ENCODE measurements at regions not wholly inside any gene's neighbourhood (a gene's known extent, or its start where the extent isn't known, plus 50 kb on each side); places are given as distances from the start of the nearest gene placed in this dataset.

DNA sequence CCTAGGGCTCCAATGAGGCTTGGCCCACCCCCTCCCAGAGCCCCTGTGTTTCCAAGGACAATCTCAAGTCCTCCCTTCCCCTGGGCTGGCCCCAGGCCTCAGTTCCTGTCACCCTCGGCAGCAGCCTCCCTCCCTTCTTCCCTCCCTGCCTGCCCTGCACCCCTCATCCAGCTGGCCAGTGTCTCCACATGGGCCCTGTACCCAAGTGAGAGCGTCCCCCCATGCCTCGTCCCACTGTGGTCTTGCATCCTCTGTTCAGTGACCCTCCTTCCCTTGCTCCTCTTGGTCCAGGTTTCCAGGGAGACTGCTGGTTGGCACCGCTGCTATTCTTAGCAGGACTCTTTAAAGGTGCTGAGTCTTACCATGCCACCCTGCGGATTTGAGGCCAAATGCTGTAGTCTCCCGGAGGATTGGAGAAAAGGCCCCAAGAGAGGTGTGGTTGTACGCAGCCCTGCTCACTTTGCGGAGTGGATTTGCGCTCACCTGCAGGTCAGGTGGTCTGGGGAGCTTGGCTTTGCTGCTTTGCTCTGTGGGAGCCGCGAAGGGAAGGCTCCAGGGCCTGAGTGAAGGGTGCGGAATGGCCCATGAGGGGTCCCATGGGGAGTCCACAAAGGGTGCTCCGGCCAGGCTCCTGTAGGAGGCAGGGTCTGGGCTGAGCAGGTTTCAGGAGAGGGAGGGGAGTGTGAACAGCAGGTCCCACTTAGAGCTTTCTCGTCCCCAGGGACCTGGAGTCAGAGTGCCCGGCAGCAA, 519.2 kb downstream of the TCERG1L start:
- Mint-ChIP-seq H3K4me1 (no peaks in the 10 kb centered on the region), H3K27me3 (no peaks in the 10 kb centered on the region), H3K27ac (no peak overlapping the region), H3K36me3 (no peaks in the 10 kb centered on the region), H3K9me3 (peaks cover 9% of the 10 kb centered on the region), H3K4me3 (no peak overlapping the region)
- DNase-seq = no peak
- CTCF ChIA-PET = no interaction called here

GRCh38 chr10:130795819-130796218, 515.7 kb downstream of the TCERG1L start:
- no peaks in the 10 kb centered on the region for H3K4me1 Mint-ChIP-seq
- H3K27me3 Mint-ChIP-seq = no peaks in the 10 kb centered on the region
- CTCF ChIA-PET = no interaction called here
- no peaks in the 10 kb centered on the region for H3K36me3 Mint-ChIP-seq
- no peak overlapping the region for H3K4me3 Mint-ChIP-seq
- DNase-seq = no peak
- no peak overlapping the region for H3K27ac Mint-ChIP-seq
- H3K9me3 Mint-ChIP-seq = peaks cover 9% of the 10 kb centered on the region

DNA sequence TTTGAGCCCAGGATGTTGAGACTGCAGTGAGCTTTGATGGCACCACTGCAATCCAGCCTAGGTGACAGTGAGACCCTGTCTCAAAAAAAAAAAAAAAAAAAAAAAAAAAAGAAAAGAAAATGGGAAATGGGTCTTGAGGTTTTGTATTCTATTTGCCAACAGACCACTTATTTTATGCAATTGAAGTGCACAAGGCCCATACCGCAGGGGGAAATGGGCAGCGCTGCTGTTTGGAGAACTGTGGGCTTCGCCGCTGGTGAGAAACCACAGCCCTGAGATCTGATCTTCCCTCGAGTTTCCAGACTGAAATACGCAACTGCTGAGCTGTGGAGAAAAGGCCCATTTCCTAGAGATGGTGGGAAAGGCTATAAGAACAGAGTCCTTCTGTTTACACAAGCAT, 512.0 kb downstream of the TCERG1L start:
- CTCF ChIA-PET = no interaction called here
- Mint-ChIP-seq H3K27me3 (no peaks in the 10 kb centered on the region), H3K9me3 (no peaks in the 10 kb centered on the region), H3K4me3 (no peak overlapping the region), H3K36me3 (no peaks in the 10 kb centered on the region), H3K27ac (no peak overlapping the region), H3K4me1 (no peaks in the 10 kb centered on the region)
- DNase-seq = no peak

GRCh38 chr10:130800281-130800680, 511.2 kb downstream of the TCERG1L start:
- H3K27me3 Mint-ChIP-seq = no peaks in the 10 kb centered on the region
- H3K9me3 Mint-ChIP-seq = no peaks in the 10 kb centered on the region
- CTCF ChIA-PET = no interaction called here
- no peaks in the 10 kb centered on the region for H3K4me1 Mint-ChIP-seq
- H3K36me3 Mint-ChIP-seq = no peaks in the 10 kb centered on the region
- no peak overlapping the region for H3K27ac Mint-ChIP-seq
- DNase-seq = no peak
- H3K4me3 Mint-ChIP-seq = no peak overlapping the region

- no peak overlapping the region for H3K4me3 Mint-ChIP-seq
- H3K27ac Mint-ChIP-seq = no peak overlapping the region
- H3K4me1 Mint-ChIP-seq = no peaks in the 10 kb centered on the region
- no peak for DNase-seq
- H3K27me3 Mint-ChIP-seq = no peaks in the 10 kb centered on the region
- H3K36me3 Mint-ChIP-seq = no peaks in the 10 kb centered on the region
- CTCF ChIA-PET = no interaction called here
- H3K9me3 Mint-ChIP-seq = no peaks in the 10 kb centered on the region
These were observed 510.2 kb downstream of the TCERG1L start for GRCh38 chr10:130801276-130801675.

- H3K27ac Mint-ChIP-seq = no peak overlapping the region
These were observed 509.7 kb downstream of the TCERG1L start for GRCh38 chr10:130801784-130802183.

DNA sequence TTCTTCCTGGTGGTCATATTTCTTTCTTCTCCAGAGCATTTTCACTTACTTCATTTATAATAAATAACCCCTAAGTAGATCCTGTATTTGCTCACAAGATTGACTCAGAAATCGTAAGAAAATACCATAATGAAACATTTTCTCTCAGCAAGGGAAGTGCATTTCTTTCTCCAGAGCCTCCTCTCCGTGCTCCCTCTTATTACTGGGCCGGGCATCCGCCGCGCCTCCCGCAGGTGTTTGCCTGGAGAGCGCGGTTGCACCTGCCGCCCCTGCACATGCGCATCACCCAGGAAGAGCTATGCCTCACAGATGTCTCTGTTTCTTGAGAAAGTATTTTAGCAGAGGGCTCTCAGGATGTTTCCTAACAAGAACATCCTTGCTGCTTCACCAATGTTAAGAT, 509.2 kb downstream of the TCERG1L start:
- Mint-ChIP-seq H3K27me3 (no peaks in the 10 kb centered on the region), H3K36me3 (no peaks in the 10 kb centered on the region), H3K27ac (no peak overlapping the region), H3K4me1 (no peaks in the 10 kb centered on the region), H3K4me3 (no peak overlapping the region), H3K9me3 (no peaks in the 10 kb centered on the region)
- DNase-seq = no peak
- CTCF ChIA-PET = no interaction called here

More at GRCh38 chr10:130801784-130802183, 509.7 kb downstream of the TCERG1L start:
- CTCF ChIA-PET = no interaction called here
- DNase-seq = no peak
- H3K9me3 Mint-ChIP-seq = no peaks in the 10 kb centered on the region
- no peaks in the 10 kb centered on the region for H3K36me3 Mint-ChIP-seq
- no peaks in the 10 kb centered on the region for H3K4me1 Mint-ChIP-seq
- no peak overlapping the region for H3K4me3 Mint-ChIP-seq
- H3K27me3 Mint-ChIP-seq = no peaks in the 10 kb centered on the region

DNA sequence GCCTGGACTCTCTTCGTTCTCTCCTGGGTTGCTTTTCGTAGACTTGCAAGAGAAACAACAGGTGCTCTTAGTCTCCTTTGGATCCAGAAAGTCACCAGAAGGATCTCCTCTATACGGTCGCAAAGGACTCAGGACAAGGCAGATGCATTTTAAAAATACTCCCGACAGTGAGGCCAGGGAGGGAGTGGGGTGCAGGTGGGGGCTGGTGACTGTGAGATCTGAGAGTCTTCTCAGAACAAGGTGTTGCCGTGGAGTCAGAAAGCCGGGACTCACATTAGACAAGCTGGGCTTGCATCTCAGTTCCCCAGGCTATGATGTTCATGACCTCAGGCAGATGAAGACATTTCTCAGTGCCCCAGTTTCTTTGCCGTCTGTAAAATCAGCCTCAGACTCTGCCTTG, 507.2 kb downstream of the TCERG1L start:
- DNase-seq = no peak
- Mint-ChIP-seq H3K4me1 (no peaks in the 10 kb centered on the region), H3K4me3 (no peak overlapping the region), H3K27ac (no peak overlapping the region), H3K36me3 (no peaks in the 10 kb centered on the region), H3K9me3 (no peaks in the 10 kb centered on the region), H3K27me3 (no peaks in the 10 kb centered on the region)
- CTCF ChIA-PET = no interaction called here

GRCh38 chr10:130804778-130805634, 506.5 kb downstream of the TCERG1L start:
- DNase-seq = no peak
- Mint-ChIP-seq H3K27ac (no peak overlapping the region), H3K9me3 (no peaks in the 10 kb centered on the region), H3K27me3 (no peaks in the 10 kb centered on the region), H3K4me3 (no peak overlapping the region), H3K4me1 (no peaks in the 10 kb centered on the region), H3K36me3 (no peaks in the 10 kb centered on the region)
- CTCF ChIA-PET = no interaction called here

GRCh38 chr10:130805635-130806030, 505.9 kb downstream of the TCERG1L start:
- H3K4me3 Mint-ChIP-seq = no peak overlapping the region
- H3K9me3 Mint-ChIP-seq = no peaks in the 10 kb centered on the region
- no peak overlapping the region for H3K27ac Mint-ChIP-seq
- H3K4me1 Mint-ChIP-seq = no peaks in the 10 kb centered on the region
- CTCF ChIA-PET = no interaction called here
- no peaks in the 10 kb centered on the region for H3K27me3 Mint-ChIP-seq
- no peaks in the 10 kb centered on the region for H3K36me3 Mint-ChIP-seq
- DNase-seq = no peak

GRCh38 chr10:130806426-130806825, 505.1 kb downstream of the TCERG1L start:
- no peak overlapping the region for H3K4me3 Mint-ChIP-seq
- no peak for DNase-seq
- H3K27me3 Mint-ChIP-seq = no peaks in the 10 kb centered on the region
- no peaks in the 10 kb centered on the region for H3K4me1 Mint-ChIP-seq
- CTCF ChIA-PET = no interaction called here
- no peaks in the 10 kb centered on the region for H3K36me3 Mint-ChIP-seq
- no peak overlapping the region for H3K27ac Mint-ChIP-seq
- no peaks in the 10 kb centered on the region for H3K9me3 Mint-ChIP-seq

GRCh38 chr10:130807096-130807495, 504.4 kb downstream of the TCERG1L start:
- no peak for DNase-seq
- Mint-ChIP-seq H3K4me3 (no peak overlapping the region), H3K4me1 (no peaks in the 10 kb centered on the region), H3K27me3 (no peaks in the 10 kb centered on the region), H3K9me3 (no peaks in the 10 kb centered on the region), H3K36me3 (no peaks in the 10 kb centered on the region), H3K27ac (no peak overlapping the region)
- CTCF ChIA-PET = no interaction called here

- no peaks in the 10 kb centered on the region for H3K27me3 Mint-ChIP-seq
- H3K9me3 Mint-ChIP-seq = no peaks in the 10 kb centered on the region
- H3K4me3 Mint-ChIP-seq = no peak overlapping the region
- CTCF ChIA-PET = no interaction called here
- H3K27ac Mint-ChIP-seq = no peak overlapping the region
- no peaks in the 10 kb centered on the region for H3K4me1 Mint-ChIP-seq
- no peak for DNase-seq
- H3K36me3 Mint-ChIP-seq = no peaks in the 10 kb centered on the region
These were observed 503.8 kb downstream of the TCERG1L start for GRCh38 chr10:130807721-130808120.

GRCh38 chr10:130808243-130808642, 503.3 kb downstream of the TCERG1L start:
- Mint-ChIP-seq H3K36me3 (no peaks in the 10 kb centered on the region), H3K27ac (no peak overlapping the region), H3K27me3 (no peaks in the 10 kb centered on the region), H3K9me3 (no peaks in the 10 kb centered on the region), H3K4me1 (no peaks in the 10 kb centered on the region), H3K4me3 (no peak overlapping the region)
- no peak for DNase-seq
- CTCF ChIA-PET = no interaction called here

DNA sequence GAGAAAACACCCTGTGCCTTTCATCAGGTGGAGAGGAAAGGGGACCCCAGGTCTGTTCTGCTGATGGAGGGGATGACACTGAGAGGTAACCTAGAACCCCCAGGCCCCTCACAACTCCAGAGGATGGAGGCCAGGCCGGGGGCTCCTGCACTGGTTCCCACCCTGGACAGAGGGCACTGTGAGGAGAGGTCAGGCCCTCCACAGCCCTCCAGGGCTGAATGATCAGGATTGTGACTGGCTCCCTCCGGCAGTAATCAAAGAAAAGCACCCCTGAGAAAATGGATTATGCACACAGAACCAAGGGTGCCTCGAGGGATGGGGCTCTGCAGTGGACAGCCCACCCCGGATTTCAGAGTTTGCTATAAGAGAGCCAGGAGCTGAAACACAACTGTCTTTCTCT, 502.8 kb downstream of the TCERG1L start:
- Mint-ChIP-seq H3K27me3 (no peaks in the 10 kb centered on the region), H3K36me3 (no peaks in the 10 kb centered on the region), H3K4me1 (no peaks in the 10 kb centered on the region), H3K9me3 (peaks cover 2% of the 10 kb centered on the region), H3K27ac (no peak overlapping the region), H3K4me3 (no peak overlapping the region)
- no peak for DNase-seq
- CTCF ChIA-PET = no interaction called here

Data from activated naive CD4-positive, alpha-beta T cell treated with anti-CD3 and anti-CD28 coated beads, Interleukin-2, amount 10 ng/mL, durations not matched to agents 7 days and 5 days (primary cell).